ENCODE measurements at regions not wholly inside any gene's neighbourhood (a gene's known extent, or its start where the extent isn't known, plus 50 kb on each side); places are given as distances from the start of the nearest gene placed in this dataset.

- no peaks in the 10 kb centered on the region for H3K9me3 ChIP-seq (replicated peaks in 1 of 2; ENCODE audit: control insufficient read depth in 2 of 2, insufficient read depth in 1 of 2, low read depth in 1 of 2, low read length in 2 of 2)
- no peak for DNase-seq (ENCODE audit: low spot score)
- no peaks in the 10 kb centered on the region for H3K79me1 ChIP-seq (ENCODE audit: low read depth, low read length)
- no peak overlapping the region for H3K18ac ChIP-seq (ENCODE audit: low read length)
- H4K91ac ChIP-seq (ENCODE audit: low read depth, low read length, poor library complexity): no peak overlapping the region
- WGBS, 2 donors (ENCODE audit: extremely low coverage in 2 of 2, insufficient read length in 2 of 2, insufficient replicate concordance in 1 of 2): no CpG with 5 or more reads among the region's 3 CpGs
- peaks cover 4 to 7% of the 10 kb centered on the region in 2 donors for H3K4me1 ChIP-seq (ENCODE audit: control insufficient read depth in 2 of 2, insufficient read depth in 1 of 2, low read depth in 1 of 2, low read length in 2 of 2)
- H2BK5ac ChIP-seq (ENCODE audit: low read length): no peak overlapping the region
- no peak overlapping the region for H3K4me3 ChIP-seq (ENCODE audit: low read length in 2 of 2)
- H2AK5ac ChIP-seq (ENCODE audit: low read depth, low read length): no peak overlapping the region
- no peak overlapping the region for H2BK120ac ChIP-seq (ENCODE audit: low read depth, low read length)
- H3K23ac ChIP-seq (ENCODE audit: low read depth, low read length, poor library complexity): no peak overlapping the region
- no peak overlapping the region for H3K9ac ChIP-seq (ENCODE audit: low read depth, low read length, poor library complexity)
- no peak overlapping the region for H2BK12ac ChIP-seq (ENCODE audit: low read length)
- no peak overlapping the region for H3K27ac ChIP-seq (replicated peaks; ENCODE audit: low read length)
- no peak overlapping the region for H2AFZ ChIP-seq (ENCODE audit: low read length)
- H2BK15ac ChIP-seq (ENCODE audit: low read length): no peak overlapping the region
- H3K14ac ChIP-seq (ENCODE audit: low read length): no peak overlapping the region
- H3K4me2 ChIP-seq (ENCODE audit: insufficient read depth, low read length, poor library complexity, severe bottlenecking): no peak overlapping the region
- H4K8ac ChIP-seq (ENCODE audit: low read depth, low read length): no peak overlapping the region
- no peak overlapping the region for H3K4ac ChIP-seq (ENCODE audit: low read length)
- H3K27me3 ChIP-seq (ENCODE audit: control insufficient read depth in 3 of 3, insufficient read depth in 3 of 3, low read depth in 1 of 3, low read length in 3 of 3): no peaks in the 10 kb centered on the region
- H3K36me3 ChIP-seq (replicated peaks in 1 of 2; ENCODE audit: control insufficient read depth in 2 of 2, insufficient read depth in 2 of 2, low read length in 2 of 2): no peaks in the 10 kb centered on the region
Observed at GRCh38 chr10:78255214-78255613, 221.6 kb downstream of the RPS24 start.

- Histone ChIP-seq H2BK15ac (ENCODE audit: low read length) (no peak overlapping the region), H2AK5ac (ENCODE audit: low read depth, low read length) (no peak overlapping the region), H3K9me3 (replicated peaks in 1 of 2; ENCODE audit: control insufficient read depth in 2 of 2, insufficient read depth in 1 of 2, low read depth in 1 of 2, low read length in 2 of 2) (no peaks in the 10 kb centered on the region), H3K14ac (ENCODE audit: low read length) (no peak overlapping the region), H3K9ac (ENCODE audit: low read depth, low read length, poor library complexity) (no peak overlapping the region), H3K27ac (replicated peaks; ENCODE audit: low read length) (no peak overlapping the region), H2BK120ac (ENCODE audit: low read depth, low read length) (no peak overlapping the region), H3K79me1 (ENCODE audit: low read depth, low read length) (no peaks in the 10 kb centered on the region), H3K4me2 (ENCODE audit: insufficient read depth, low read length, poor library complexity, severe bottlenecking) (no peak overlapping the region), H3K36me3 (replicated peaks in 1 of 2; ENCODE audit: control insufficient read depth in 2 of 2, insufficient read depth in 2 of 2, low read length in 2 of 2) (no peaks in the 10 kb centered on the region), H3K23ac (ENCODE audit: low read depth, low read length, poor library complexity) (no peak overlapping the region), H3K18ac (ENCODE audit: low read length) (peak overlapping the region; percentile 12), H2BK12ac (ENCODE audit: low read length) (no peak overlapping the region), H3K4me1 (ENCODE audit: control insufficient read depth in 2 of 2, insufficient read depth in 1 of 2, low read depth in 1 of 2, low read length in 2 of 2) (peaks cover 4 to 7% of the 10 kb centered on the region in 2 donors), H3K4ac (ENCODE audit: low read length) (no peak overlapping the region), H2AFZ (ENCODE audit: low read length) (peak overlapping the region; percentile 52), H4K8ac (ENCODE audit: low read depth, low read length) (no peak overlapping the region), H4K91ac (ENCODE audit: low read depth, low read length, poor library complexity) (no peak overlapping the region), H3K4me3 (ENCODE audit: low read length in 2 of 2) (no peak overlapping the region), H3K27me3 (ENCODE audit: control insufficient read depth in 3 of 3, insufficient read depth in 3 of 3, low read depth in 1 of 3, low read length in 3 of 3) (peaks cover 0 to 3% (median 0%) of the 10 kb centered on the region in 3 experiments), H2BK5ac (ENCODE audit: low read length) (no peak overlapping the region)
- WGBS, 2 donors (ENCODE audit: extremely low coverage in 2 of 2, insufficient read length in 2 of 2, insufficient replicate concordance in 1 of 2): no CpG with 5 or more reads among the region's 9 CpGs
- DNase-seq (ENCODE audit: low spot score): no peak
Observed at GRCh38 chr10:78255796-78256638, 222.4 kb downstream of the RPS24 start.

DNA sequence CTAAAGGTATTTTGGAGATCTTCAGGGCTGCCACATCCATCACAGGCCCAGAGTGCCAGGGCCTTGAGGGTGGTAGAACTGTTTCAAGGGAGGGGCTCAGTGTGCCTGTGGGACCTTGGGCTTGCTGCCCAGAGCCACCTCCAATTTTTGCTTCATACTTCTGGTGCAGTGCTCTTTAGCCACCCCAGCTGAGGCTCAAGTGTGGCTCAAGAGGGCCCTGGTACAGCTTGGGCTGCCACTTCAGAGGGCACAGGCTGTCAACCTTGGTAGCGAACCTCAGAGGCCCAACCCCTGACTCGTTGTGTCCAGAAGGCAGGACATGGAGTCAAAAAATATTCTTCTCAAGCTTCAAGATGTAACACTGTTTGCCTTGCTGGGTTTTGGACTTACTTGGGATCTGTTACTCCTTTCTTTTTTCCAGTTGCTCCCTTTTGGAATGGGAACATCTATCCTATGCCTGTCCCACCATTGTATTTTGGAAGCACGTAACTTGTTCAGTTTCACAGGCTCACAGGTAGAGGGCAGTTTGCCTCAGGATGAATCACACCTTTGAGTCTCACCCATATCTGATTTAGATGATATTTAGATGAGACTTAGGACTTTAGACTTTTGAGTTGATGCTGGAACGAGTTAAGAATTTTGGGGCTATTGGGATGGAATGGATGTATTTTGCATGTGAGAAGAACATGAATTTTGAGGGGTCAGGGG is 224.8 kb downstream of the RPS24 start:
- H3K79me1 ChIP-seq (ENCODE audit: low read depth, low read length): no peaks in the 10 kb centered on the region
- no peak overlapping the region for H2BK5ac ChIP-seq (ENCODE audit: low read length)
- no peak overlapping the region for H3K4ac ChIP-seq (ENCODE audit: low read length)
- H2AK5ac ChIP-seq (ENCODE audit: low read depth, low read length): no peak overlapping the region
- H3K27me3 ChIP-seq (ENCODE audit: control insufficient read depth in 3 of 3, insufficient read depth in 3 of 3, low read depth in 1 of 3, low read length in 3 of 3): peaks cover 0 to 18% (median 0%) of the 10 kb centered on the region in 3 experiments
- H3K14ac ChIP-seq (ENCODE audit: low read length): no peak overlapping the region
- no peak overlapping the region for H2BK15ac ChIP-seq (ENCODE audit: low read length)
- no peak overlapping the region for H3K27ac ChIP-seq (replicated peaks; ENCODE audit: low read length)
- H3K9ac ChIP-seq (ENCODE audit: low read depth, low read length, poor library complexity): no peak overlapping the region
- DNase-seq (ENCODE audit: low spot score): no peak
- H4K91ac ChIP-seq (ENCODE audit: low read depth, low read length, poor library complexity): no peak overlapping the region
- no peaks in the 10 kb centered on the region for H3K9me3 ChIP-seq (replicated peaks in 1 of 2; ENCODE audit: control insufficient read depth in 2 of 2, insufficient read depth in 1 of 2, low read depth in 1 of 2, low read length in 2 of 2)
- H3K4me2 ChIP-seq (ENCODE audit: insufficient read depth, low read length, poor library complexity, severe bottlenecking): no peak overlapping the region
- no peak overlapping the region for H3K18ac ChIP-seq (ENCODE audit: low read length)
- no peak overlapping the region for H4K8ac ChIP-seq (ENCODE audit: low read depth, low read length)
- H3K23ac ChIP-seq (ENCODE audit: low read depth, low read length, poor library complexity): no peak overlapping the region
- H3K4me1 ChIP-seq (ENCODE audit: control insufficient read depth in 2 of 2, insufficient read depth in 1 of 2, low read depth in 1 of 2, low read length in 2 of 2): peaks cover 6 to 7% of the 10 kb centered on the region in 2 donors
- WGBS, 2 donors (ENCODE audit: extremely low coverage in 2 of 2, insufficient read length in 2 of 2, insufficient replicate concordance in 1 of 2): no CpG with 5 or more reads among the region's 4 CpGs
- no peaks in the 10 kb centered on the region for H3K36me3 ChIP-seq (replicated peaks in 1 of 2; ENCODE audit: control insufficient read depth in 2 of 2, insufficient read depth in 2 of 2, low read length in 2 of 2)
- no peak overlapping the region for H3K4me3 ChIP-seq (ENCODE audit: low read length in 2 of 2)
- H2BK12ac ChIP-seq (ENCODE audit: low read length): no peak overlapping the region
- H2AFZ ChIP-seq (ENCODE audit: low read length): no peak overlapping the region
- H2BK120ac ChIP-seq (ENCODE audit: low read depth, low read length): no peak overlapping the region

DNA sequence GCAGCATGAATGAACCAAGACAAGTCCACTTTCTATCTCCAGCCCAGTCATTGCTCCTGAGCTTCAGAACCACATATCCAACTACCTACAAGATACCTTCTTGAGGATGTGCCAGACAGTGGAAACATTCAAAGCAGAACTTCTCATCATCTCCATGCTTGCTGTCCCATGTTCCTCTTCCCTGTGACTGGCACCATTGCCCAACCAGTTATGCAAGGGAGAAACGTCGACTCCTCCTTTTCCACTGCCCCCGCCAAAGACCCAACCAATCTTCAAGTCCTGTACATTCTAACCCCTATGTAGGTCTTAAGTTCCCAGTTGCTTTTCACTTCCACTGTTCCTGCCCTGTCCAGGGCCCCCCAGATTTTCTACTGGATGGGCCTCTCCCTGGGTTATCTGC is 225.7 kb downstream of the RPS24 start:
- Histone ChIP-seq H4K8ac (ENCODE audit: low read depth, low read length) (no peak overlapping the region), H2AFZ (ENCODE audit: low read length) (no peak overlapping the region), H3K4me1 (ENCODE audit: control insufficient read depth in 2 of 2, insufficient read depth in 1 of 2, low read depth in 1 of 2, low read length in 2 of 2) (peaks cover 6 to 7% of the 10 kb centered on the region in 2 donors), H3K79me1 (ENCODE audit: low read depth, low read length) (no peaks in the 10 kb centered on the region), H3K27ac (replicated peaks; ENCODE audit: low read length) (no peak overlapping the region), H3K4me2 (ENCODE audit: insufficient read depth, low read length, poor library complexity, severe bottlenecking) (no peak overlapping the region), H2BK5ac (ENCODE audit: low read length) (no peak overlapping the region), H3K23ac (ENCODE audit: low read depth, low read length, poor library complexity) (no peak overlapping the region), H3K4ac (ENCODE audit: low read length) (no peak overlapping the region), H3K4me3 (ENCODE audit: low read length in 2 of 2) (no peak overlapping the region), H2BK12ac (ENCODE audit: low read length) (no peak overlapping the region), H3K18ac (ENCODE audit: low read length) (no peak overlapping the region), H3K27me3 (ENCODE audit: control insufficient read depth in 3 of 3, insufficient read depth in 3 of 3, low read depth in 1 of 3, low read length in 3 of 3) (peaks cover 0 to 18% (median 0%) of the 10 kb centered on the region in 3 experiments), H3K9ac (ENCODE audit: low read depth, low read length, poor library complexity) (no peak overlapping the region), H2BK15ac (ENCODE audit: low read length) (no peak overlapping the region), H4K91ac (ENCODE audit: low read depth, low read length, poor library complexity) (no peak overlapping the region), H3K36me3 (replicated peaks in 1 of 2; ENCODE audit: control insufficient read depth in 2 of 2, insufficient read depth in 2 of 2, low read length in 2 of 2) (no peaks in the 10 kb centered on the region), H2AK5ac (ENCODE audit: low read depth, low read length) (no peak overlapping the region), H2BK120ac (ENCODE audit: low read depth, low read length) (no peak overlapping the region), H3K14ac (ENCODE audit: low read length) (no peak overlapping the region), H3K9me3 (replicated peaks in 1 of 2; ENCODE audit: control insufficient read depth in 2 of 2, insufficient read depth in 1 of 2, low read depth in 1 of 2, low read length in 2 of 2) (no peaks in the 10 kb centered on the region)
- no peak for DNase-seq (ENCODE audit: low spot score)
- no CpG with 5 or more reads among the region's 3 CpGs for WGBS, 2 donors (ENCODE audit: extremely low coverage in 2 of 2, insufficient read length in 2 of 2, insufficient replicate concordance in 1 of 2)

All from neuronal stem cell (in vitro differentiated cells).